NCI-H2029 (cell line): ENCODE measurements at regions not wholly inside any gene's neighbourhood (a gene's known extent, or its start where the extent isn't known, plus 50 kb on each side); places are given as distances from the start of the nearest gene placed in this dataset.

Experiments
- DNase-seq: peaks from one replicate; lab custom pipeline; 2025; lab: John Stamatoyannopoulos, UW

- no peak for DNase-seq
These were observed 247.5 kb downstream of the MBNL1 start for GRCh38 chr3:152516216-152516615.

DNA sequence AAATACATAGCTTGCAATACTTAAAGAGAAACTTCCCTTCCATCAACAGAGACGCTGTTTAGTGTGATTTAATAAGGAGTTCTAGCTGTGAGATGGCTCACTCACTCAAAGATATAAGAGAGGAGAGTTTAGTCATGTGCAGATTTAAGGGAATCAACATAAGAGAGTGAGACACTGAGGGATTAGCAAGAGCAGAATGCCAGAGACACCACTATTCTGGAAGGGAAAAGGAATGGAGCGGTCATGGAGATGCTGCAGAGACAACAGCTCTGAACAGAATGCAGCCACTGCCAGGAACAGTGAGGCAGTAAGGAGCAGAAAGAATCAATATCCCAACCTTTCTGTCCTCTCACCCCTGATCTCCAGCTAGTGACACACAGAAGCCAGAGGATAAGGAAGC lies 248.8 kb downstream of the MBNL1 start:
- DNase-seq: no peak

DNA sequence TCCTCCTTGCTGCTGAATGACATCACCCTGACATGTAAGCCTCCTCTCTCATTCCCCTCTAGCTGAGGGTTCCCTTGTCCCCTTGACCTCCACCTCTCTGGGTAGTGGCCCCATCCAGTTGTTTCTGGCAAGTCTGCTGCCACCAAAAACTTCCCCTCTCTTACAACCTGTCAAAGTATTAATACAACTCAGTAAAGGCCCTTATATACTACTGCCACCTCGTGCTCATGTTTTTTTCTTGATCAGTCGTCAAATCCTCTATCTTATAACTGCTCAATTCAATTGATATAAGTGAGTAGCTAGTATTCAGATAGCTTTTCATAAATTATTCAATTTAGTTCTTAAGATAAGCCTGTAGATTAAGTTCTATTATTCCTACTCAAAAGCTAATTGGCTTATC lies 249.6 kb downstream of the MBNL1 start:
- no peak for DNase-seq

DNA sequence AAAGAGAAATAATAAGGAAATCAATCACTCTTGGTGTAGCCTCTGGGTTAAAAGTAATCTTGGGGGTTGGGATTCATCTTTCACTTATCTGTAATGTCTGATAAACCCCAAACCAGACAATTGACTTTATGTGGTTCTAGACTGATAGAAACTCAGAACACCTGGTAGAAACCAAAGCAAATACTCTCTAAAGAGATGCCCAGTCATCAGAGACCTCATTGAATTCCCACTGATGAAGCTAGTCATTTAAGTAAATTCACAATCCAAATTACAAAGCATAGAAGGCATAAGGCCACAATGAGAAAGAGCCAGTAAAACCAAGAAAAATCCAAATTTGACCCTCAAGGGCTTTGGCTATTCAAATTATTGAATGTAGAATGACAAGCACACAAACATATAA lies 250.6 kb downstream of the MBNL1 start:
- DNase-seq: no peak

DNA sequence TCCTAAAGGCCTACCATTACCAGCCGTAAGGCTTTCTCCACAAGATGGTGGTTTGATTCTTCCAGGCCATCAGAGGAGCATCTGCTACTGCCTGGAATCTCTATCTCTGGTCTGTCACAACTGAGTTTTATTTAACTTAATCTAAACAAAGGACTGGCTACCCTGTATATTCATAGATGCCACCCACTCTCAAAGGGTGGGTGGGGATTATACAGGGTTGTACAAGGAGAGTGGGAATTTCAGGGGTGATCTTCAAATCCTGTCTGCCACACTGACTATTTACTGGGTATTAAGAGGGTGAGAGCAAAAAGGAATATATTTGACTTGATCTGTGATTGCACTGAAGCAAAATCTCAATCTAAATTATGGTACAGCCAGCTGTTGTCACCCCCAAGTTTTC lies 253.3 kb downstream of the MBNL1 start:
- no peak for DNase-seq

DNA sequence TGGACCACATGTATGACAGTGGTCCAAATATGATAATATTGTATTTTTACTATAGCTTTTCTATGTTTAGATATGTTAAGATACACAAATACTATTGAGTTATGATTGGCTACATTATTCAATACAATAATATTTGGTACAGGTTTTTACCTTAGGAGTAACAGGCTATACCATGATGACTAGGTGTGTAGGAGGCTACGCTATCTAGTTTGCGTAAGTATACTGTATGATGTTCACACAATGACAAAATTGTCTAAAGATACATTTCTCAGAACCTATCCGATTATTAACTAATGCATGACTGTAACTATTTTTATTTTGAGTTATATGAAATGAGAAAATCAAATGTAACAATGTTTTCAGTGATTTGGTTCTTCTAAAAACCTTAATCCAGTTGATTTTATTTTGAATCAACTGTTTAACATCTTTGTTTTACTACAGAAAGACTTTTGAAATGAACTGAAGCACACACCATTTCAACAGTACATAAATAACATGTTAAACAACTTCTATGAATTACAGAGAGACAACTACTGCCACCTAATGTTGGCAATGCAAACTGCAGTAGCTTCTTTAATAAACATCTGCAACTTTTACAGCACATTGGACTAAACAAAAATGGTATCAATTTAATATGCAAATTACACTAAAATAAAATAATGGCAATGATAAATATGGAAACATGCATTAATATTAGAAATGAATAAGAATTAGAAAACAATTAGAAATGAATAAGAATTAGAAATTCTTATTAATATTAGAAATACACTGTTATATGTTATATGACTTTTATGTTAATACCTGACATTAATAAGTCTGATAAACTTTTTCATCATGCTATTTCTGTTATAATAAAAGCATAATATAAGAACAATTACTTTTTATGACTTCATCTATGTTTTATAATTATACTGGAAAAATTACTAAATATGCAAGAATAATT lies 255.7 kb downstream of the MBNL1 start:
- peak; percentile 21 for DNase-seq

- DNase-seq: no peak
These were observed 263.0 kb downstream of the MBNL1 start for GRCh38 chr3:152531717-152532116.

DNA sequence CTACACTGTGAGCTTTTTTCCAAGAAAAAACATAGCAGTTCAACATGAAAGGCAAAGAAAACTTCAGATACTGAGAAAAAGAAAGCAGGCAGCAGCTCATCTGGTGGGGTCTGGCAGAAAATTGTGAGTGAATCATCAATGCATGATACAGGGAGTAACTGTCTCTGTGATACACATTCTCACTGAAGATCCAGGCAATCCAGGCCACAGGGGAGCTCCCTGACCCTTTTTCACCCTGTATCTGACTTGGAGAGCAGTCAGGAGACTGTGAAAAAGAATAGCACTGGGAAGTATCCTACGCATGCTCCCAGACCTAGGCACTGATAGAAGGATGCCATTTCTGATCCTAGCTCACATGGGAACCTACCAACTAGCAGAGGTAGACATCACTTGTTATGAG lies 269.8 kb downstream of the MBNL1 start:
- no peak for DNase-seq

- no peak for DNase-seq
These were observed 270.5 kb downstream of the MBNL1 start for GRCh38 chr3:152539191-152539764.

- no peak for DNase-seq
These were observed 271.4 kb downstream of the MBNL1 start for GRCh38 chr3:152540120-152540519.

DNA sequence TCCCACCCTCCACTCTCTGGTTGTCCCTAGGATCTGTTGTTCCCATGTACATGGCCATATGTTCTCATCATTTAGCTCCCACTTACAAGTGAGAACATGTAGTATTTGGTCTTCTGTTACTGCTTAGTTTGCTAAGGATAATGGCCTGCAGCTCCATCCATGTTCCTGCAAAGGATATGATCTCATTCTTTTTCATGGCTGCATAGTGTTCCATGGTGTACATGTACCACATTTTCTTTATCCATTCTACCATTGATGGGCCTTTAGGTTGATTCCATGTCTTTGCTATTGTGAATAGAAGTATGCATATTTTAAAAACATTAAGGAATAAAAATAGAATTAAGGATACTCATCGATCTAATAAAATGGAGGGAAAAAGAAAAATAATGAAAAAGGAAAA lies 278.4 kb downstream of the MBNL1 start:
- no peak for DNase-seq

GRCh38 chr3:152549263-152549662 lies 280.5 kb downstream of the MBNL1 start:
- no peak for DNase-seq

DNA sequence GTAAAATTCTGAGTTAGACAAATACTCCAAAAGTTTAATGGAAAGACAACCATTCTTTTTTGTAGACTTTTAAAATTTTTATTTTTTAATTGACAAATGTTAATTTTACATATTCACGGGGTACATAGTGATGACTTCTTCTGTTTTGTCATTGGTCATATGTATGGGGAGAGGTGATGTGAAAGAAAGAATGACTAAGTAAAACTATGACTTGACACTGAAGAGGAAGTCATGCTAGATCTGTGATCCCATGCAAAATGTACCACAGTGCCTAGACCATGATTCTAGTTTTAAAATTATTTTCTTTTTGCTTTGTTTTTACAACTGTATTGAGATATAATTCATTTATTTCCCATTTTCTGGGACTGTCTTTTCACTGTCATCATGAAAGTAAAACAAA lies 281.6 kb downstream of the MBNL1 start:
- no peak for DNase-seq

- DNase-seq: no peak
These were observed 280.0 kb upstream of the P2RY1 start for GRCh38 chr3:152554980-152555379.

GRCh38 chr3:152555666-152556291 lies 279.2 kb upstream of the P2RY1 start:
- no peak for DNase-seq

GRCh38 chr3:152556731-152557254 lies 278.1 kb upstream of the P2RY1 start:
- DNase-seq: no peak

- DNase-seq: no peak
These were observed 277.5 kb upstream of the P2RY1 start for GRCh38 chr3:152557302-152557999.

GRCh38 chr3:152558386-152558785 lies 276.5 kb upstream of the P2RY1 start:
- DNase-seq: no peak

DNA sequence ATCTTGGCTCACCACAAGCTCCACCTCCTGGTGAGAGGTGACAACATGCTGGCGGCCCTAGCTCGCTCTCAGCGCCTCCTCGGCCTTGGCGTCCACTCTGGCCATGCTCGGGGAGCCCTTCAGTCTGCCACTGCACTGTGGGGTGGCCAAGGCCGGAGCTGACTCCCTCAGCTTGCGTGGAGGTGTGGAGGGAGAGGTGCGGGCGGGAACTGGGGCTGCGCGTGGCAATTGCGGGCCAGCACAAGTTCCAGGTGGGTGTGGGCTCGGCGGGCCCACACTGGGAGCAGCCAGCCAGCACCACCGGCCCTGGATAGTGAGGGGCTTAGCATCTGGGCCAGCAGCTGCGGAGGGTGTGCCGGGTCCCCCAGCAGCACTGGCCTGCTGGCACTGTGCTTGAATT lies 275.7 kb upstream of the P2RY1 start:
- DNase-seq: no peak

DNA sequence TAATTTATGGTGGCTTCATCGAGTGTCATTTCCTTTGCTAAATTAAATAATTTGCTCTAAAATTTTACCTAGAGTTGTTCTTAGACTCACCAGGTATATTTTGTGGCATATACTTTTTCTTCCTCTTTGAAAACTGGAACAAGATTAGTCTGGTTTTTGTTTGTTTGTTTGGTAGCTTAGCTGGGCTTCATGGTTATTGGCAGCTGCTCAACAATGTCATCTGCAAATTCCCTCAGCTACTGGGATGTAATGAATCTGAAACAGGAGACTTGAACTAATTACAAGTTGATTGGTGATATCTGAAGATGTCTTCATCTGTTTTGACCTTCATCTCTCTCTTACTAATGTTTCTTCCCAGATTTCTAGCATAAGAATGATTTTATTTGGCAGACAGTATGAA lies 270.5 kb upstream of the P2RY1 start:
- no peak for DNase-seq

DNA sequence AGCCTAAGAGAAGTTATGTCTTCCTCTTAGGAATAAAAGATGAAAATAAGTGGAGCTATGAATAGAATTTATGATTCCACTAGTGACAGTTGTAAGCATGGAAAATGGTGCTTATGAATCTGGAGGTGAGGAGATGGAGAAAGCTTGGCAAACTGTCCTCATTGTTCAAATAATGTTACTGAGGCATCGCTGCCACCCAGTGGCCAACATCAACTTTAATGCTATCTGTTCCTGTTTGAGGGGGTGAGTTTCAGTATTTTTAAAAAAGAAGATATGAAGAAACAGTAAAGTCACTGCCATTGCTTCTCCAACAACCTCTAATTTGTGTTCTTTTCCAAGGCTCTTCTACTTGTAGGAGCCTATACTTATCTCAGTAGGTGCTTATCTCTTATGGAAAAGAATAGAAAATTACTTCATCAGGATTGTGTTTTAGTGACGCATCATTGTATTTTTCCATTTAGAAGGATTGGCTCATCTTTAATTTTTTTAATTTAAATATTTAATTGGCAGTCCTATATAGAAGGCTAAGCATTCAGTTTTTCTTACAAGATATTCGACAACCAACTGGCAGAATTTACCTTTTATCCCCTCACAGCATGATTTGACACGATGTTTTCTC lies 260.4 kb upstream of the P2RY1 start:
- no peak for DNase-seq

DNA sequence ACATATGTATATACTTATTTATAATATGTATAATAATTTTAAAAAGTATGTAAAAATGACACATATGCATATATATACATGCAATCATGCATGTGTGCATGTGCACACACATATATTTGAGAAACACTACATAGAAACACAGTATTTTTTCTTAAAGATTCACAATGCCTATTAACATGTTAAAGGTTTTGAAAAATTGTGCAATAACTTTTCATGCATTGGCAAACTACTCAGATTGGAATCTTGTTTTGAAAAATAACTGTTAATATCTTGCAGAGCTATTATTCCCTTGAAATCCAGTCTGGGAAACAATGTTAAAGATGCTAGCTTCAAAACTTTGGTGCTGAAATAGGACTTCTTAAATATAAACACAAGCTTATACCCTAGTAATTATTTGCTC lies 256.2 kb upstream of the P2RY1 start:
- DNase-seq: no peak
